SK-N-SH (cell line): ENCODE measurements at regions not wholly inside any gene's neighbourhood (a gene's known extent, or its start where the extent isn't known, plus 50 kb on each side); places are given as distances from the start of the nearest gene placed in this dataset.

Source experiments
- FOXM1 ChIP-seq: IDR thresholded peaks from 2 replicates; pipeline ENCODE4 v1.4.0; 2012; ENCODE audit warnings: low read depth, mild to moderate bottlenecking
- JUND ChIP-seq: IDR thresholded peaks from 2 replicates; pipeline ENCODE4 v1.4.0; 2012
- POLR2AphosphoS5 ChIP-seq: IDR thresholded peaks from 2 replicates; pipeline ENCODE4 v1.6.1; 2012; ENCODE audit warnings: low read depth, low read length
- RAD21 ChIP-seq: IDR thresholded peaks from 2 replicates; pipeline ENCODE4 v1.6.1; 2012; ENCODE audit warnings: mild to moderate bottlenecking, low read length
- TF ChIP-seq, protein P1 (sequence below): fragments of 200-600 bp; sonication (generic); IDR thresholded peaks from 2 replicates; pipeline ENCODE4 v1.6.1; 2017; ENCODE audit warnings: antibody characterized with exemption, mild to moderate bottlenecking, moderate library complexity

DNA sequence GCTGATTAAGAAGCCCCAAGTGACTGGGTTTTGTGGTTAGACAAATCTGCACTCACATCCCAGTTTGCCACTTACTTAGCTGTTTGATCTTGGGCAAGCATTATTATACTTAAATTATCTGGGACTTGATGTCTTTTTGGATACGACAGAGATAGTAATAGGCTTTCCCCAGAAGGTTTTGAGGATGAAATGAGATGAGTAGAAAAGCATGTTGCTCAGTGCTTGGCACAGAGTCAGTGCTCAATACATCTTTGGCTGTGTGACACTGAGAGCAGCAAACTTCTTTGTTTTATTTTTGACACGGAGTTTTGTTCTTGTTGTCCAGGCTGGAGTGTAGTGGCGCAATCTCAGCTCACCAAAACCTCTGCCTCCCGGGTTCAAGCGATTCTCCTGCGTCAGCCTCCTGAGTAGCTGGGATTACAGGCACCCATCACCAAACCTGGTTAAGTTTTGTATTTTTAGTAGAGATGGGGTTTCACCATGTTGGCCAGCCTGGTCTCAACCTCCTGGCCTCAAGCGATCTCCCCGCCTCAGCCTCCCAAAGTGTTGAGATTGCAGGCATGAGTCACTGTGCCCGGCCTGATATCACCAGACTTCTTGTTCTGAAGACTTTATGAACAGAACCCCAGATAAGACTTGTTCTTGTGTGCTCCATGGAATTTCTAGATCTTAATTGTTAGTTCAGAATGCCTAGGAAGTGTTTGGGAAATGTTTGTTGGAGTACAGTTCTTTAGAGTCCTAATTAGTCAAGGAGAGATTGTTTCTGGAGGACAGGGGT lies 521.2 kb downstream of the SLC4A3 start:
- TF ChIP-seq, protein P1, sequence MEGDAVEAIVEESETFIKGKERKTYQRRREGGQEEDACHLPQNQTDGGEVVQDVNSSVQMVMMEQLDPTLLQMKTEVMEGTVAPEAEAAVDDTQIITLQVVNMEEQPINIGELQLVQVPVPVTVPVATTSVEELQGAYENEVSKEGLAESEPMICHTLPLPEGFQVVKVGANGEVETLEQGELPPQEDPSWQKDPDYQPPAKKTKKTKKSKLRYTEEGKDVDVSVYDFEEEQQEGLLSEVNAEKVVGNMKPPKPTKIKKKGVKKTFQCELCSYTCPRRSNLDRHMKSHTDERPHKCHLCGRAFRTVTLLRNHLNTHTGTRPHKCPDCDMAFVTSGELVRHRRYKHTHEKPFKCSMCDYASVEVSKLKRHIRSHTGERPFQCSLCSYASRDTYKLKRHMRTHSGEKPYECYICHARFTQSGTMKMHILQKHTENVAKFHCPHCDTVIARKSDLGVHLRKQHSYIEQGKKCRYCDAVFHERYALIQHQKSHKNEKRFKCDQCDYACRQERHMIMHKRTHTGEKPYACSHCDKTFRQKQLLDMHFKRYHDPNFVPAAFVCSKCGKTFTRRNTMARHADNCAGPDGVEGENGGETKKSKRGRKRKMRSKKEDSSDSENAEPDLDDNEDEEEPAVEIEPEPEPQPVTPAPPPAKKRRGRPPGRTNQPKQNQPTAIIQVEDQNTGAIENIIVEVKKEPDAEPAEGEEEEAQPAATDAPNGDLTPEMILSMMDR, result no peak
- no peak for TF ChIP-seq POLR2AphosphoS5
- TF ChIP-seq RAD21, result no peak
- no peak for TF ChIP-seq JUND
- no peak for TF ChIP-seq FOXM1
